ENCODE measurements at regions not wholly inside any gene's neighbourhood (a gene's known extent, or its start where the extent isn't known, plus 50 kb on each side); places are given as distances from the start of the nearest gene placed in this dataset.

- DNase-seq: peak in 1 of 3 donors; percentile 66
Measured at GRCh38 chr3:40593351-40593750, 68.6 kb downstream of the ZNF621 start.

DNA sequence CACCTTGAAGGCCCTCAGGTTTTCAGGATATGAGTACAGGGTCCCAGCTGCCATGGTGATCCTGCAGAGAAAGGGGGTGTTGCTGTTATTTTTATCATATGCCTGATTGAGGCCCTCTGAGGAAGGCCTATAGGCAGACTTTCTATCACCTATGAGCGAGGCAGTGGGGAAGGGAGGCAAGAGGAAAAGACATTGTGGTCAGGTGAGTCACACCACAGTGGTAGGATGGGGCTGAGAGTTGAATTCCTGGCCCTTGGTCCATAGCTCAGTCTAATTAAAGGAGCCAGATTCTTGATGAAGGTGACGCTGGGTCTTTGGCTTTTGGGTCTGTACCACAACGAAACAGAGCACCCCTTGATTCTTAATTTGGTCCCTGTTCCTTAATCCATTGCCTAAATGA lies 72.7 kb downstream of the ZNF621 start:
- no peak for DNase-seq

- no peak for DNase-seq
Measured at GRCh38 chr3:40598338-40598737, 73.6 kb downstream of the ZNF621 start.

DNA sequence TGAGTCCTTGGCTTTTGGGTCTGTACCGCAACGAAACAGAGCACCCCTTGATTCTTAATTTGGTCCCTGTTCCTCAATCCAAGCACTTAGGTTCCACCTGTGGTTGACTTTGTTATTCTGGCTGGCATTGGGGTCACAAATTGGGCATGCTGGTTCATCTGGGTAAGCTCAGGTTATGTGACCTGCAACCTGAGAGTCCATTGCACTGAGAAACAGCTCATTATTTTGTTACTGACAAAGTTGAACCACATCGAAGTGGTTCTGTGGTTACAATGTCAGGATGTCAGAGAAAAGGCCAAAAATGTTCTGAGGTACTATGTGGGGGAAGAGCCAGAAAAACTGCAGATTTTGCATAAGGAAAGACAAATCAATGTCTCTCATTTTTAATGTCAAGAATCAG lies 74.2 kb downstream of the ZNF621 start:
- DNase-seq: no peak

- DNase-seq: no peak
Measured at GRCh38 chr3:40602778-40603385, 78.1 kb downstream of the ZNF621 start.

GRCh38 chr3:40605960-40606359 lies 81.2 kb downstream of the ZNF621 start:
- no peak for DNase-seq

- no peak for DNase-seq
Measured at GRCh38 chr3:40608091-40608490, 83.3 kb downstream of the ZNF621 start.

DNA sequence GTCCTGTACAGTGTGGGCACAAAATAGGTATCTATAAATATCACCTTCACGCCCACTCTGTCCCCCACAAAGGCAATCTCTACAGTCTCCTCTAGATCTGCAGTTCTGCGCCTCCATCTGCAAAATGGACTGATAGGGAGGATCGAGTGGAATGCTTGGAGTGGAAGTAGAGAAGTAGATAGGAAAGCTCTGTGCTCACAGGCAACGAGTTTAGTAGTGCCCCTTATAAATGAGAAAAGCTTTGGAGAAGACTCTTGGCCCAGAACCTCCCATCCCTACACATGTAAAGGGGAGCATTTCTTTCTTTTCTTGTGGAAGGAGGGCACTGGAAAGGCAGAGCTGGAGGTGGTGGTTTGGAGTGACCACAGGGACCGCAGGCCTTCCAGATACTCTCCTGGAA lies 88.5 kb downstream of the ZNF621 start:
- no peak for DNase-seq

DNA sequence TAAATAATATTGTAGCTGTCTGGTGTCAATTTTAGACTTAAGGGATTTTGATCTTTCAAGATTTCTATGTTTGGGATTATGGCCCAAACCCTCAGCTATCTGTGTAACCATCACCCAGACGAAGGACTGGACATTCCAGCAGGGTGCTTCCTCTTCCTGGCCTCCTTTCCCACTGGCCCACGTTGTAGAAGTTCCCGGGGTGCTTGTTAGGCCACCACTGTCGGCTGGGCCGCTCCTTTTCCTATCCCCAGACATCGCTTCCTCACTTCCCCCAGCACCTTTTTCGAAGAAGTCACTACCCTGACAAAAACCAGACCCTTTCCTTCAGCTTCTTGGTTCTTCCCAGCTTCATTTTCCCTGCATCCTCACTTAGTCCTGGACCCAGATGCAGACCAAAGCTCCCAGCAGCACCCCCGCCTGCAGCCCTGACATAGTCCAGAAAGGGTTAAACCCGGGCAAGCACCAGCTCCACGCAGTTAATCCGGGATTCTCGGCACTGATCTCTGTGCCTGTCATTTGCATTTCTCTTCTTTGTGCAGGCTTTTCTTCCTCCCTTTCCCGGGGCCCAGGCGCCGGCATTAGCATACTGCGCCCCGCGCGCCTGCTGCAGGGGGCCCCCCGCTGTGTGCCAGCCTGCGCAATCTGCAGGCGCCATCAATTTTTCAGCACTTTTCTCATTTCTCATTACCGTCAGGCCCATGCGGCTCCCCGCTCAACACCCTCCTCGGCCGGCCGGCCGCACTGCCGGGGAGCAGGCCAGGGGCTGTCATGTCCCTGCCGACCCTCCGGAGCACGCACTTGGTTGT lies 90.6 kb downstream of the ZNF621 start:
- peak in 1 of 3 donors; percentile 30 for DNase-seq

DNA sequence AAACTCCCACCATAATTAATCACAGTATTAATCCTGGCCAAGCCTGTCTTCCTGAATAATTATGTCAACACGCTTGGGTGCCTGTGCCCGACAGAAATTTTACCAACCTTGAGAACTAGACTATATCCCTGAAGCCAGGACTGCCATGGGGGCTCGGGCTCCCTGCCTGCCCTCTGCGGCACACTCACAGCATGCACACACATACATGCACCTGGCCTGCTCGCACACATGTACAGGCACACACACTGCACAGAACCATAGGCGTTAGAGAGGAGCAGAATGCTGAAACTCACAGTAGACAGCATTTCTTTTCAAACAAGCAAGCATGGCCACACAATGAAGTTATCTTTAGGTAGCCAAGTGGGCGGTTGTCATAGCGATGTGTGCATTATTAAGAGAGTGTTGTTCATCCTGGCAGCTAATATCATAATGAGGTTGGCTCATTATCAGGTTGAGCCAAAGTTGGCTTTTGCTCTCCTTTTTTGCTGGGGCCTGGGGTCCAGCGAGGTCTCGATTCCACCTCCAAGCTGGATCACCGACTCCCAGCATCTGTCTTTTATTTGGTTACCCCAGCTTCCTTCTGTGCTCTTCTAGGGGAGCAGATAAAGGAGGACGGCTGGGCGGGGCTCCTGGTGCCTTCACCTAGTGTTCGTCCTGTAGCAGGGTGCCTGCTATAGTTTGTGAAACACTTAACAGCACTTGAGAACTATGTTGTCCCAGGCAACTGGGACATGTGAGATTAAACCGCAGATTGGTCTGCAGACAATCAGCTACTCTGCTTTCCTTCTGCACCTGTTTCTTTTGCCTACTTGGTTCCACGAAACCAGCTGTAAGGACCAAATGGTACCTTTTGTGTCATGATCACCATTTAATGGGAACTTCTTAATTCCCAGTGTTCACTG lies 91.4 kb downstream of the ZNF621 start:
- peak in 1 of 3 donors; percentile 16 for DNase-seq

DNA sequence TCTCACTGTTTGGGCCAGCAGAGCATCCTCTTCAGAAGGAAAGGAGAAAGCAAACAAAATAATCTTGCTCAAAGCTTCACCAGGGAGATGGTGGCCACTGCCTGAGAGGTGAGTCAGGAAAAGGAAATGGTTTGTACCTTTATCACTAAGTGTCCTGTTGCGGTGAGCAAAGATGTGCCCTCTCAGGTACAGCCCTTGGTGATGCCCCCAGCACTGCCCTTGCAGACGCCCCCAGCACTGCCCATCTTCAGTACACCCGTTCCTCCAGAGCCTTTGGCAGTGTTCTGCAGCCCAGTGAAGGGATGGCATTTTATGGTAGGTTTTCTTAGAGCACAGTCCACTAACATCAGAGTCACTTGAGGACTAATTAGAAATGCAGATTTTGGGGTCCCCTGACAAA lies 92.3 kb downstream of the ZNF621 start:
- DNase-seq: no peak

DNA sequence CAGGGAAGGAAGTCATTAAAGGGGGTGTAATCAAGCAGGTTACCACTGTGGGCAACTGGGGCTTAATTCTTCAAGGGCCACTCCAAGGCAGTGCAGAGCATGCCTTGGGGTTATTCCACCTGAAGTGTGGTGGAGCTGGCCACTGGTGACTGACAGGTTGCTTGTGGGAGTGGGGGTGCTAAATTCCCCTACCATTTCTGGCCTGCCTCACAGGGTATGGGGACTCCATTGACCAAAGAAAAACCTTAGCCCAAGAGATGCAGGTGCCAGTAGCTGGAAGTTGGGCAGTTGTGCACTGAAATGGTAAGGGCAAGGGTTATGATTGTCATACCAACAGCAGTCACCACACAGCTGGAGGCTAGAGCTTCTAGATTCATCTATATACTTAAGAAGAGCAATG lies 93.4 kb downstream of the ZNF621 start:
- DNase-seq: no peak

DNA sequence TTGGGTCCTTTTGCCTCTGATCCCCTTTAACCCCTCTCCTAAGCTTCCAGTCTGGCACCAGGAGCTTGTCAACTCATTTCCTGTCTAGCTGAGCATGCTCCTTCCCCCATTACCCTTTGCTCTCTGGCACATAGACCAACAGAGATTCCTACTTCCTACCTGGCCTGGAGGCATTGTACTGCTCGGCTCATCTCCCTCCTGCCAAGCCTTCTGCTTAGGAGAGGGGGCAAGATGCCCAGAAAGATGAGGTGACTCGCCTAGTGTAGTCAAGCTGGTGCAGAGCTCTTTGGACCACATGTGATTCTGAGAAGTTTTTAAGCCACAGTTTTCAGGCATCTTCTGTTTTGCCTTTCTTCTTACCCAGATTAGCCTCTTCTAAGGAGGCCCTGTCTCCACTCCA lies 95.4 kb downstream of the ZNF621 start:
- DNase-seq: no peak

DNA sequence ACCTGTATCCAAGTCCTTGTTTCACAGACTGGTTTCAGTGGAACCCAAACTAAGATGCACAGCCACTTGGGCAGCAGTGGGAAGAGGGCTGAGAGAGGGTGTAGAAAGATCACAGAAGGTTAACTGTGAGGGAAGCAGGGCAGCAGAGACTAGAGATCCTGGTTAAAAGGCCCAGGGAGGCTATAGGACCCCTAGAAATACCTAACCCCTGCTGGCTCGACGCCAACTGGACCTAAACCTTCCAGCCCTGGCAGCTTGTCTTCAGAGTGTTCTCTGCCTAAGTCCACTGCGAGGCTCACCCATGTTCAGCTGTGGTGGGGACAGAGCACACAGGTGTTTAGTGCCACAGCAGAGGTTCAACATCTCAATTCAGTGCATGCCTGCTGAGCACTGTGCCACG lies 96.5 kb downstream of the ZNF621 start:
- DNase-seq: no peak

- DNase-seq: no peak
Measured at GRCh38 chr3:40623567-40623966, 98.8 kb downstream of the ZNF621 start.

DNA sequence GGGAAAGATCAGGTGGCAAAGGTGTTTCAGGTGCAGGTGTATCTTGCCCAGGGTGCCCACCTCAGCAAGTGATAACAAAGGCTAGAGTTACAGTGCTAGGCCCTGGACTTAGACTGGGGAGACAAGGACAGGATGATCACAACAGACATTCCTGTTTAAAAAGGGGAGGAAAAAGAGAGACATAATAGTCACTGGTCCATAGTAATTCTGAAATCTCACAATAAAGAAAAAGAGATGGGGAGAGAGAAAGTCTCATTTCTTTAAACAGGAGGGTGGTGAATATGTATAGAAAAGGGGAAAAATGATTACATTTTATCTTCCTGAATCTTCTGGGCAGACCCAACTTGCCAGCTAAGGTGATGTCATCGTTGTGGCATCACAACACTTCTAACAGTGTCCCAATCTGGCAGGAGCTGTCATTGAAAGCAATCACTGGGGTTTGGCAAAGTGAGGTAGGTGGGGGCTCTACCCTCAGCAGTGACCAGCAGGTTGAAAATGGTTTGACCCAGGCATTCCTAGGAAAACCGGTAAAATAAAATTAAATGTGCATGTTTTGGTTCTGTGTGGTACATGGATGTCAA lies 99.5 kb downstream of the ZNF621 start:
- DNase-seq: no peak

DNA sequence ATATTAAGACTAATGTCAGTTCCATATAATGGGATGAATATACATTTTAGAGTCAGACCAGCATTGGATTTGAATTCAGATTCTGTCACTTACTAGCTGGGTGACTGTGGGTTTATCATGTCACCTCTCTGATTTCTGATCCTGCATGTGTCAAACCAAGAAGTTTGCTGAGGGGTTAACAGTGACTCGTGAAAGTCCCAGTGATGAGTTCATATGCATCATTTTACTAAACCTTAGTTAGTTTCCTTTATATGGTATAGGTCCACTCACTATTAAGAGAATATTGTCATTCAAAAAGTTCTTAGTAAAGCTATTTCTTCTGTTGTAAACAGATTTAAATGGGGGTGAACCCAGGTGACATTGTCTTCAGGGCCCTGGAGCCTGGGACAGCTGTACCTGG lies 102.3 kb downstream of the ZNF621 start:
- DNase-seq: no peak

GRCh38 chr3:40628984-40629383 lies 104.2 kb downstream of the ZNF621 start:
- DNase-seq: no peak

DNA sequence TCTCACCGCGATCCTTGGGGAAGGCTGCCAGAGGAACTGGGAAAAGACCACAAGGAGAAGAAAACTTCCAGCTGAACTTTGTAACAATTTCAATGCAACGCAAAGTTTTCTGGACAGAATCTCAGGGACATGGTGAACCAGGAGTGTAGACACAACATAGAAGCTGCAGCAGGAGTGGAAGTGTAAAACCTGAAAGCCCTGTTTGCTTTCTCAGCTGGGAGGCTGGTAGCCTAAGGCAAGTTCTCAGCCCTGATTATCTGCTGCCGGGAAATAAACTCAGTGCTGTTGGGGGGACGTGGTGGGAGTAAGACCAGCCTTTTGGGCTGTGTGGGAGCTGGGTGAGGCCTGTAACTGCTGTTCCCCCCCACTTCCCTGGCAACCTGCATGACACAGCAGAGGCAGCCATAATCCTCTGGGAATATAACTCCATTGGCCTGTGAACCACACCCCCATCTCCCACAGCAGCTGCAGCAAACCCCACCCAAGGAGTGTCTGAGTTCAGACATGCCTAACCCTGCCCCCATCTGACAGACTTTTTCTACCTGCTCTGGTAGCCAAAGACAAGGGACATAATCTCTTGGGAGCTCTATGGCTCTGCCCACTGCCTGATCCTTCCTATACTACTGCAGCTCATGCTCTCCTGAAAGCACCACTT lies 106.7 kb downstream of the ZNF621 start:
- no peak for DNase-seq

DNA sequence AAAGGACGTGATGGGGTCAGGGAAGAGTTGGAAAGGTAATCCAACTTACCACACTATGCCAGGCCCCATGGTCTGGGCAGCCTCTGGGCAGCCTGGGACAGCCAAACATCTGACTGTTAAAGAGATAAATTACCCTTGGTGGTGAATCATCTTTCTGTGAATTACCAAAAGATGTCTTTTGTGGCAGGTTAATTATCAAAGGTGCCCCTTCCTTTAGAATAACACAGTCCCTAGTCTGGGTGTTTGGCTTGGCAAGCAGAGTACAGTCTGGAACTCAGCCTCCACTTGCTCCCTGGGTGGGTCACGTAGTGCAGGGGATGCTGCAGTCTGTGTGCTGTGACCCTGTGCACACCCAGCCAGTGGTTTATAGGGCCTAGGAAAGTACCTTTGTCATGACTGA lies 113.1 kb downstream of the ZNF621 start:
- DNase-seq: no peak

DNA sequence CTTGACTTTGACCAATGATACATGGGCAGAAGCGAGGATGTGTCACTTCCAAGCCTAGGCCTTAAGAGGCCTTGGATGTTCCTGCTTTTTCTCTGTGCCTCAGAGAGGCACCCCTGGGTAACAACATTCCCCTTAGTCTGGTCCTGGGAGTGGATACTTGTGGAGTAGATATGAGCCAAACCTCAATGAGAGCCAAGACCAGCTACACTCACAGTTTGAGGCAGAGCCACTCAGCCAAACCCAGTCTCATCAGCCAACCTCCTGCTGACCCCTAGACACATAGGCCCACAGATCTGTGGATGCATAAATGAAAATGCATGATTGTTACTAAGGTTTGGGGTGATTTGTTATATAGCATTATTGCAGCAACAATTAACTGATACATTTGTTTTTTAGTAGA lies 114.2 kb downstream of the ZNF621 start:
- DNase-seq: no peak

GRCh38 chr3:40642812-40643211 lies 118.1 kb downstream of the ZNF621 start:
- DNase-seq: no peak
